ENCODE measurements at regions not wholly inside any gene's neighbourhood (a gene's known extent, or its start where the extent isn't known, plus 50 kb on each side); places are given as distances from the start of the nearest gene placed in this dataset.

DNA sequence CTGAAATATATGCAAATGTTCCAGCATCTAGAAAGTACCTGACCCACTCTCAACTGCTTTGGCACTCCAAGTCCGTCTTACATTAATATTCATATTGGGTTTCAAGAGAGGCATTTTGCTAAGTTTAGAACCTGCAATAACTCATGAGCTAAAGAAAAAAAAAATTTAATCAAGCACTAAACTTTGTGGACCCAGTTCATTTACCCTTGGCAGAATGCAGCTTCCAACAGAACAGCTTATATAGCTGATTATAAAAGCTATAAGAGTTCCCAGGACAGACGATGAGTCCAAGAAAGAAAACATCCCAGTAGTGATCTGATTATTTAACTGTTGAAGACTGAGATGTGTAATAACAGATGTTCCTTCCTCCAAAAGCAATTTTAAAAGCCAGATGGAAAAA, 592.0 kb downstream of the KCNH5 start:
- no peak overlapping the region for H3K4me2 ChIP-seq (ENCODE audit: control insufficient read depth, extremely low read depth, insufficient read depth, low read depth, low read length)
- H3K4me1 ChIP-seq (ENCODE audit: control insufficient read depth, extremely low read depth, insufficient read depth, low read length): no peaks in the 10 kb centered on the region
- FAIRE-seq (no peak), DNase-seq (ENCODE audit: low read depth, low spot score) (no peak)
- H3K36me3 ChIP-seq (ENCODE audit: control insufficient read depth in 2 of 2, extremely low read depth in 1 of 2, insufficient read depth in 2 of 2, low read length in 2 of 2): no peaks in the 10 kb centered on the region
- dilution Hi-C loops (cut with MboI; ENCODE audit: extremely low pct_ligation_motif_present, low sequenced_read_pairs): no loop called here
- no peaks in the 10 kb centered on the region for H3K9me3 ChIP-seq (ENCODE audit: control insufficient read depth, low read depth, low read length)
- H3K79me2 ChIP-seq (ENCODE audit: control insufficient read depth, insufficient read depth, low read length): no peaks in the 10 kb centered on the region
- no peak overlapping the region for H3K27ac ChIP-seq (ENCODE audit: control insufficient read depth, insufficient read depth, low read length)
- TF ChIP-seq EZH2 (IDR thresholded peaks at IDR 0.05; ENCODE audit: low read length): no peak
- TF ChIP-seq, protein P1, sequence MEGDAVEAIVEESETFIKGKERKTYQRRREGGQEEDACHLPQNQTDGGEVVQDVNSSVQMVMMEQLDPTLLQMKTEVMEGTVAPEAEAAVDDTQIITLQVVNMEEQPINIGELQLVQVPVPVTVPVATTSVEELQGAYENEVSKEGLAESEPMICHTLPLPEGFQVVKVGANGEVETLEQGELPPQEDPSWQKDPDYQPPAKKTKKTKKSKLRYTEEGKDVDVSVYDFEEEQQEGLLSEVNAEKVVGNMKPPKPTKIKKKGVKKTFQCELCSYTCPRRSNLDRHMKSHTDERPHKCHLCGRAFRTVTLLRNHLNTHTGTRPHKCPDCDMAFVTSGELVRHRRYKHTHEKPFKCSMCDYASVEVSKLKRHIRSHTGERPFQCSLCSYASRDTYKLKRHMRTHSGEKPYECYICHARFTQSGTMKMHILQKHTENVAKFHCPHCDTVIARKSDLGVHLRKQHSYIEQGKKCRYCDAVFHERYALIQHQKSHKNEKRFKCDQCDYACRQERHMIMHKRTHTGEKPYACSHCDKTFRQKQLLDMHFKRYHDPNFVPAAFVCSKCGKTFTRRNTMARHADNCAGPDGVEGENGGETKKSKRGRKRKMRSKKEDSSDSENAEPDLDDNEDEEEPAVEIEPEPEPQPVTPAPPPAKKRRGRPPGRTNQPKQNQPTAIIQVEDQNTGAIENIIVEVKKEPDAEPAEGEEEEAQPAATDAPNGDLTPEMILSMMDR (optimal IDR thresholded peaks at IDR 0.05 in 1 of 3, IDR thresholded peaks at IDR 0.05 in 1 of 3, conservative IDR thresholded peaks at IDR 0.05 in 1 of 3; ENCODE audit: extremely low read depth in 1 of 3, insufficient read depth in 2 of 3, low read length in 3 of 3): no peak
- no peak overlapping the region for H3K9ac ChIP-seq (ENCODE audit: control insufficient read depth, extremely low read depth, insufficient read depth, low read length)
- no peak overlapping the region for H2AFZ ChIP-seq (ENCODE audit: control insufficient read depth, low read length)
- no peak overlapping the region for H3K4me3 ChIP-seq (ENCODE audit: control insufficient read depth in 2 of 3, extremely low read depth in 1 of 3, insufficient read depth in 2 of 3, low read depth in 1 of 3, low read length in 3 of 3)
- H3K9me1 ChIP-seq (ENCODE audit: control insufficient read depth, extremely low read depth, insufficient read depth, low read length): no peaks in the 10 kb centered on the region
- H4K20me1 ChIP-seq (ENCODE audit: control insufficient read depth, extremely low read depth, insufficient read depth, low read length): no peaks in the 10 kb centered on the region
- no peaks in the 10 kb centered on the region for H3K27me3 ChIP-seq (ENCODE audit: control insufficient read depth, extremely low read depth, insufficient read depth, low read length)

DNA sequence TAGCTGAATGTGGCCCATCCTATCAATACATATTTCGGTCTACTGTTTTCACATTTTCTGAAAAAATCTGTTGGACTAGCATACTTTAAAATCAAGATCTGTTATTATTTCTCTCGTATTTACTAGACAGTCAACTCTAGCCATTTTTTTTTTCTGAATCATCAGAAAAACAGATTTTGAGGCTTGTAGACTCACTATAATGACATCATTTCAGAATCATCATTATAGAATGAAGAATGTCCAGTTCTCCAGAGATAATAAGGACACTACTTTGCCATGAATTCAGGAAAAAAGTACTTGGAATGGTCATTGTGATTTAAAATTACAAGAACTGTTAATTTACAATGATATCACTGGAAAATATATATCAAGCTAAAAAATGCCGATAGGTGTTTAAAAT, 589.8 kb downstream of the KCNH5 start:
- Histone ChIP-seq H3K79me2 (ENCODE audit: control insufficient read depth, insufficient read depth, low read length) (no peaks in the 10 kb centered on the region), H2AFZ (ENCODE audit: control insufficient read depth, low read length) (no peak overlapping the region), H3K27me3 (ENCODE audit: control insufficient read depth, extremely low read depth, insufficient read depth, low read length) (no peaks in the 10 kb centered on the region), H3K9ac (ENCODE audit: control insufficient read depth, extremely low read depth, insufficient read depth, low read length) (no peak overlapping the region), H3K27ac (ENCODE audit: control insufficient read depth, insufficient read depth, low read length) (no peak overlapping the region), H3K4me2 (ENCODE audit: control insufficient read depth, extremely low read depth, insufficient read depth, low read depth, low read length) (no peak overlapping the region), H3K9me1 (ENCODE audit: control insufficient read depth, extremely low read depth, insufficient read depth, low read length) (no peaks in the 10 kb centered on the region), H3K36me3 (ENCODE audit: control insufficient read depth in 2 of 2, extremely low read depth in 1 of 2, insufficient read depth in 2 of 2, low read length in 2 of 2) (no peaks in the 10 kb centered on the region), H3K9me3 (ENCODE audit: control insufficient read depth, low read depth, low read length) (no peaks in the 10 kb centered on the region), H4K20me1 (ENCODE audit: control insufficient read depth, extremely low read depth, insufficient read depth, low read length) (no peaks in the 10 kb centered on the region), H3K4me3 (ENCODE audit: control insufficient read depth in 2 of 3, extremely low read depth in 1 of 3, insufficient read depth in 2 of 3, low read depth in 1 of 3, low read length in 3 of 3) (no peak overlapping the region), H3K4me1 (ENCODE audit: control insufficient read depth, extremely low read depth, insufficient read depth, low read length) (no peaks in the 10 kb centered on the region)
- FAIRE-seq (no peak), DNase-seq (ENCODE audit: low read depth, low spot score) (no peak)
- TF ChIP-seq, protein P1 (optimal IDR thresholded peaks at IDR 0.05 in 1 of 3, IDR thresholded peaks at IDR 0.05 in 1 of 3, conservative IDR thresholded peaks at IDR 0.05 in 1 of 3; ENCODE audit: extremely low read depth in 1 of 3, insufficient read depth in 2 of 3, low read length in 3 of 3): no peak
- no peak for TF ChIP-seq EZH2 (IDR thresholded peaks at IDR 0.05; ENCODE audit: low read length)
- dilution Hi-C loops (cut with MboI; ENCODE audit: extremely low pct_ligation_motif_present, low sequenced_read_pairs): no loop called here

Data from keratinocyte (primary cell).